Activated effector memory CD4-positive, alpha-beta T cell treated with anti-CD3 and anti-CD28 coated beads, Interleukin-2, amount 50 U/mL, for 16 hours (primary cell): ENCODE measurements at regions not wholly inside any gene's neighbourhood (a gene's known extent, or its start where the extent isn't known, plus 50 kb on each side); places are given as distances from the start of the nearest gene placed in this dataset.
A peak's percentile ranks its signal among the peaks of the same experiment; 100 is the strongest.
"Not testable (repeated sequence)": the region's sequence is repeated elsewhere in the genome, so short reads cannot be mapped to it uniquely, and the experiment has no call there.

ENCODE experiments used
- DNase-seq: peaks from one replicate; pipeline ENCODE4 v3.0.0-alpha.2; 2020

- DNase-seq = no peak
Measured at GRCh38 chr5:130939059-130939458, 226.0 kb downstream of the HINT1 start.

DNA sequence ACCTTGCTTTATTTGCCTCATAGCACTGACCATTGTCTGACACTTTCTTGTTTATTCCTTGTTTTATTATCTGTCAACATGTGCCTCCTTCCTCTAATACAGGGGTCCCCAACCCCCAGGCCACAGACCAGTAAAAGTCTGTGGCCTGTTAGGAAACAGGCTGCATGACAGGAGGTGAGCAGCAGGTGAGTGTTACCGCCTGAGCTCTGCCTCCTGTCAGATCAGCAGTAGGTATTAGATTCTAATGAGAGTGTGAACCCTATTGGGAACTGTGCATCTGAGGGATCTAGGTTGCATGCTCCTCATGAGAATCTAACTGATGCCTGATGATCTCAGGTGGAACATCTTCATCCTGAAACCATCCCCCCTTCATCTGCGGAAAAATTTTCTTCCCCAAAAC lies 228.0 kb downstream of the HINT1 start:
- no peak for DNase-seq

DNA sequence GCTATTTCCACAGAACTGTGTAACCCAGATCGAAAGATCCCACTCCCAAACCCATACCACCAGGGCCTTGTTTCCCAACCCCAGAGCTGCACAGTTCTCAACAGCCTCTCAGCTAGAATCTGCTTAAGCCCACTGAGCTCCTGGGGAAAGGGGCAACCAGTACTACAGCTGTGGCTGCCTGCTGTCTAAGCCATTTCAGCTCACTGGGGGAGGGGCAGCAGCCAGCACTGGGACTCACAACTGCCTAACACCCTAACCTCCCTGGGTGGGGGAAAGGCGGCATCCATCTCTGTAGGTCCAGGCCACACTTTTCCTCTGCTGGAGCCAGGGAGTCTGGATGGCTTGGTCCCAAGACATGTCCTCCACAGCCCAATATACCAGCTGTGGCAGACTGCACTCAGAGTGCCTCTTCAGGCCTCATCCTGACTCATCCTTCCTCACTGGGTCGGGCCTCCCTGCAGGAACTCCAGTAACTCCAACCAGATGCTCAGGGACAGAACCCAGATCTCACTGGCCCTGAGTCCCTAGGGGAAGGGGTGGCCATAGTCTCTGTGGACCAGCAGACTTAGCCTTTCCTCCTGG lies 241.4 kb downstream of the HINT1 start:
- DNase-seq = no peak

DNA sequence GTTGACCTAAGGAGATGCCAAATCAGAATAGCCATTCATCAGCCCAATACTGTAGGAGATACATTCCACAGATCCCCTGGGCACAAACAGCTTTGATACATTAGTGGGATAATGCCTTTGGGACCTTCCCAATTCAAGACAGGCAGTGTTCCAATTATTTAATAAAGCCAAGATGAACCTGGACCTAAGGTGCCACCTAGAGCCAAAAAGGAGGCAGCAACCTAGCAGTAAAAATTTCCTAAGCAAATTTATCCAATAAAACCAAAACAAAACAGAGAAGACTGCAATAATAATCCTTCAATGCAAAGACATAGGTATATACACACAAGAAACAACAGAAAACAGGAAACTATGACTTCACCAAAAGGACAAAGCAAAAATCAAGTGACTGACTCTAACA lies 253.0 kb downstream of the HINT1 start:
- no peak for DNase-seq

GRCh38 chr5:130908186-130908585 lies 256.9 kb downstream of the HINT1 start:
- no peak for DNase-seq

DNA sequence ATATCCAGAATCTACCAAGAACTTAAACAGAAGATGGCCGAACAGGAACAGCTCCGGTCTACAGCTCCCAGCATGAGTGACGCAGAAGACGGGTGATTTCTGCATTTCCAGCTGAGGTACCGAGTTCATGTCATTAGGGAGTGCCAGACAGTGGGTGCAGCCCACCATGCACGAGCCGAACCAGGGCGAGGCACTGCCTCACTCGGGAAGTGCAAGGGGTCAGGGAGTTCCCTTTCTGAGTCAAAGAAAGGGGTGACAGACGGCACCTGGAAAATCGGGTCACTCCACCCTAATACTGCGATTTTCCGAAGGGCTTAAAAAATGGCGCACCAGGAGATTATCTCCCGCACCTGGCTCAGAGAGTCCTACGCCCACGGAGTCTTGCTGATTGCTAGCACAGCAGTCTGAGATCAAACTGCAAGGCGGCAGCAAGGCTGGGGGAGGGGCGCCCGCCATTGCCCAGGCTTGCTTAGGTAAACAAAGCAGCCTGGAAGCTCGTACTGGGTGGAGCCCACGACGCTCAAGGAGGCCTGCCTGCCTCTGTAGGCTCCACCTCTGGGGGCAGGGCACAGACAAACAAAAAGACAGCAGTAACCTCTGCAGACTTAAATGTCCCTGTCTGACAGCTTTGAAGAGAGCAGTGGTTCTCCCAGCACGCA lies 267.4 kb downstream of the HINT1 start:
- DNase-seq = not testable (repeated sequence)

- DNase-seq = not testable (repeated sequence)
Measured at GRCh38 chr5:130897181-130897536, 267.9 kb downstream of the HINT1 start.

GRCh38 chr5:130896636-130897035 lies 268.4 kb downstream of the HINT1 start:
- no peak for DNase-seq

GRCh38 chr5:130893006-130893405 lies 272.1 kb downstream of the HINT1 start:
- no peak for DNase-seq

- no peak for DNase-seq
Measured at GRCh38 chr5:130890610-130891009, 274.4 kb downstream of the HINT1 start.

- DNase-seq = no peak
Measured at GRCh38 chr5:130885691-130886090, 279.4 kb downstream of the HINT1 start.

GRCh38 chr5:130885027-130885426 lies 280.0 kb downstream of the HINT1 start:
- no peak for DNase-seq

DNA sequence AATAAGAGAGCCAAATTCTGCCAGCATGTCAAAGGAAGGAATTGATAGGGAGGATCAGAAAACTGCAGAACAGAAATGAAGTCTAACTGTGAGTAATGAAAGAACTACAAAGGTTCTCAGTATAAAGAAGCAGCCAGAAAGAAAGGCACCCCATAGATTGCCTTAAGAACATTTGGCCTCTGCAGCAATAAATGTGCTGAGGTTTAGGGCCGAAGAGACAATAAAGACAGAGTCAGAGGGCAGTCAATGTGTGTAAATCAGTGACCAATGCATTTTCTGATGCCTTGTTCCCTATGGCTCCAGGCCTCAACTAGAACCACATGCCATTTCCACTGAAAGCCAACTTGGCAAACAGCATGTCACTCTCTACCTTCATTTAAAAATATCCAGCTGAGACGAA lies 281.0 kb downstream of the HINT1 start:
- no peak for DNase-seq

- DNase-seq = no peak
Measured at GRCh38 chr5:130875656-130876055, 289.4 kb downstream of the HINT1 start.

GRCh38 chr5:130874861-130875417 lies 290.1 kb downstream of the HINT1 start:
- DNase-seq = no peak

DNA sequence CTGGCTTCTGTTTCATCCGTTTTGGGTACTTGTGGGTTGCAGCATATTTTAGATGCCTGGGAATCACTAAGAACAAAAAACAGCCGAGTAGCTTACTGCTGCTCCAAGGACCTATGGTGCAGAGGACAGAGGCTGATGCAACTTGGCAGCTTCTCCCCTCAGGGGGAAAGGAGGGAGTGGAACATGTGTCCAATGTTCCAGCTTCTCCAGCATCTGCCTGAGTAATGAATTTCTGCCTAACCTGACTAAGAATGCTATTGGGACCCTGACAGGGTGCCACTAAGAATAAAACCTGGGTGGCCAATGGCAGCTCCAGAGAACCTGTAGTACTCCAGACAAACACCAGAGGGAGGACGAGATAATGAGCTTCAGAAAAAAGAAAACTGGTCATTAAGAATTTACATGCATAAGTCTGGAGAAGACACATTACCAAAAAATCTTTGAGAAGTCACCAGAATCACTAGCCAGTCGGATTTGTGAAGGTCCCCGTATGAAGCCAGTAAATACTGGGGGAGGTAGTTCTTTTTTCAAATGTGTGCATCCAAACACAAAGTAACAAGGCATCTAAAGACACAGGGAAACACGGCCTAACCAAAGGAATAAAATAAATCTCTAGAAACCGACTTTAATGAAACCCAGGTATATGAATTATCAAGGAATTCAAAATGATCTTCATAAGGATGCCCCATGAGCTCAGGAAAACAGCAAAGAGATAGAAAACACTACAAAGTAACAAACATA lies 293.5 kb downstream of the HINT1 start:
- DNase-seq = peak; percentile 64

DNA sequence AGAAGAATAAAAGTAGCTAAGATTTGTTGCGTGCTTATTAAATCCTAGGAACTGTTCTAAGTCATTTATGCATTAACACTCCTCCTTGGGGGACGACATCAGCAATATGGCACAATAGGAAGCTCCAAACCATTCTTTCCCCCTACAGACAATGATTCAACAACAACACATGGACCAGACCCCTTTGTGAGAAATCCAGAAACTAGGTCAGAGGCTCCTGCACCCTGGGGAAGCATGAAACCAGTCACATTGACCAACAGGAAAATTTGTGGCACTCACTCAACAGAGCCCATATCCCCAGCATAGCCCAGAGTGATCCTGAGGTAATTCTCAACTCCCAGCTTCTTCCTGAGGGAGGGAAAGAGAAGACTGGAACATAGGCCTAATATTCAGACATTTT lies 294.4 kb downstream of the HINT1 start:
- DNase-seq = no peak

- no peak for DNase-seq
Measured at GRCh38 chr5:130868186-130868840, 296.7 kb downstream of the HINT1 start.

DNA sequence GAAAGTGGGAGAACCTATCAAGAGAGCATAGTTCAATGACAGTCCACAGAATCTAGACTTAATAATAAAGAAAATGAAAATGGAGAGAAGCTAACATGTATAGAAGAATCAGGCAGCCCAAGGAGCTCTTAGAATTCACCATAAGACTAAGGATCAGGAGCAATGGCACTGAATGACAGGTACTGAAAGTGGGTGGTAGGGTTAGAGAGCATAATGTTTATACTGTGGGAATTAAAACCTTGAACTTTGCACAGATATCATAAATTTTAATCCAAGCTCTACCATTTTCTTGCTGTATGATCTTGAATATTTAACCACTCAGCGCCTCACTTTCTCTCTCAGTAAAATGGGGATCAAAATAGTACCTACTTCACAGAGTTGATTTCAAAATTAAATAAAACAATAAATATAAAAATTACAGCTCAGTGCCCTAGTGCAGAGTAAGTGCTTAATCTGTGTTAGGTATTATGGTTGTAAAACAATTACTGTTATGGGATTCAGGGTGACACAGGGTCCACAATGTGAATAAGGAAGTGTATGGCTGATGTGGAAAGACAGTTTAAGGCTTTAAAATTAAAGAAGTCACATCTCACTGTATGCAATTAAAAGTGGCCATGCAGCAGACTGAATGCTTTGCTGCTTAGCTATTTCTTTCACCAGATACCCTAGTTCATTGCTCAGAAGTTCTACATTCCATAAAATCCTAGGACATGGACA lies 319.8 kb downstream of the HINT1 start:
- no peak for DNase-seq

DNA sequence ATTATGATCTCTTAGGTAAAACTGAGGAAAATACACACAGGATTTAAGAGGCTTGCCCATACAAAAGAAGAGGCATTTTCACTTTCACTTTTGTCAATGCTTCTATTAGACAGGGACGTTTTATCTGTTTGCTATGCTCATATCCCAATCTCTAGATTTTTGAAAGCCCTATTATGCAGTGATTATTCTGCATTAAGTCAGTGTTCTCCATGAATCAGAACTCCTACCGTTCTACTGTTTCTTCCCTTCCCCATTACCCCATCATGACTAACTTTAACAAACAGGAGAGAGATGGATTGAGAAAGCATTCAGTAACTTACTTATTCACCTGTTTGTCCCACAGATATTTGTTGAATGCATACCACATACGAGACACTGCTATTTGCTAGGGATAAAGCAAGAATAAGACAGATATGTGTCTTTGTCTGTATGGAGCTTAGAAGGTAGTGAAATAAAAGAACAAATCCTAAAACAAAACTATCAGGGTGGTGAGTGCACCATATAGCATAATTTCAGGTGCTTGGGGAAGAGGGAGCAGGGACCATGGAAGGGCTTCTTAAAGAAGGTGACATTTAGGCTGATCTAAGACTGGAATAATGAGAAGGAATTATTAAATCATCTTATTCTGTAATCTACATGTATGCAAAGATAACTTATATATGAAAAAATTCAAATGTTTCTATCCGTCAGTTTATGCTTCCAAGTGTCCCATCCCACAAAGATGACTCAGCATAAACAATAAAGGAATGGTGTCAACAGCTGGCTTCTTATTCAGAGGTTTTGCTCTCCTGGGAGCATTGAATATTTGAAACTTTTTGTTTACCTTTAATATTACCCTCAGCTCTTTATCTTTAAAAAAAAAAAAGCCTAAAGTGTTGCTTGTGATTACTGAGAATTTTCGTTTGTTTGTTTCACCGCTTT lies 328.1 kb downstream of the HINT1 start:
- DNase-seq = no peak

DNA sequence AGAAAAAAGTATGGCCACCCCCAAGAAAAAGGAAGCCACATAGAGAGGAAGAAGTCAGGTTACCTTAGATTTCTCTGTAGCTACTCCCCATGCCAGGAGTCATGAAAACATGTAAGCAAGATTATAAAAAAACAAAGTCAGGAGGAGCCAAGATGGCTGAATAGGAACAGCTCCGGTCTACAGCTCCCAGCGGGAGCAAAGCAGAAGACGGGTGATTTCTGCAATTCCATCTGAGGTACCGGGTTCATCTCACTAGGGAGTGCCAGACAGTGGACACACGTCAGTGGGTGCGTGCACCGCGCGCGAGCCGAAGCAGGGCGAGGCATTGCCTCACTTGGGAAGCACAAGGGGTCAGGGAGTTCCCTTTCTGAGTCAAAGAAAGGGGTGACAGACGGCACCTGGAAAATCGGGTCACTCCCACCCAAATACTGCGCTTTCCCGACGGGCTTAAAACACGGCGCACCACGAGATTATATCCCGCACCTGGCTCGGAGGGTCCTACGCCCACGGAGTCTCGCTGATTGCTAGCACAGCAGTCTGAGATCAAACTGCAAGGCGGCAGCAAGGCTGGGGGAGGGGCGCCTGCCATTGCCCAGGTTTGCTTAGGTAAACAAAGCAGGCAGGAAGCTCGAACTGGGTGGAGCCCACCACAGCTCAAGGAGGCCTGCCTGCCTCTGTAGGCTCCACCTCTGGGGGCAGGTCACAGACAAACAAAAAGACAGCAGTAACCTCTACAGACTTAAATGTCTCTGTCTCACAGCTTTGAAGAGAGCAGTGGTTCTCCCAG lies 347.3 kb downstream of the HINT1 start:
- not testable (repeated sequence) for DNase-seq
